Adrenal gland (tissue), 9 donors: ENCODE measurements at regions not wholly inside any gene's neighbourhood (a gene's known extent, or its start where the extent isn't known, plus 50 kb on each side); places are given as distances from the start of the nearest gene placed in this dataset.

Experiments used
- DNase-seq, 7 donors: peaks; one replicate each; pipeline ENCODE4 v3.0.0-alpha.2; 2019 to 2020
- H3K27ac ChIP-seq, 5 donors: fragments of 200-600 bp; sonication (generic) in 4 of 5; 1 replicate in 3 of 5; 2 replicates in 2 of 5; pipeline versions ENCODE4 v1.5.1 to v1.8.0; 2016 to 2020; ENCODE audit warnings: mild to moderate bottlenecking in 1 of 5
- H3K27me3 ChIP-seq: fragments of 200-600 bp; 2 replicates; pipeline ENCODE4 v1.8.0; 2021
- H3K36me3 ChIP-seq, 2 donors: fragments of 200-600 bp; replicated peaks in 1 of 2; 1 replicate in 1 of 2; 2 replicates in 1 of 2; pipeline versions ENCODE4 v1.5.1 to v1.8.0; 2018 to 2022
- H3K4me1 ChIP-seq, 2 donors: fragments of 200-600 bp; replicated peaks in 1 of 2; 1 replicate in 1 of 2; 2 replicates in 1 of 2; pipeline versions ENCODE4 v1.5.1 to v1.8.0; 2018 to 2021
- H3K4me3 ChIP-seq, 4 donors: fragments of 200-600 bp; sonication (generic) in 3 of 4; one replicate each; pipeline ENCODE4 v1.5.1; 2016 to 2018
- H3K9me3 ChIP-seq, 3 donors: fragments of 200-600 bp; sonication (generic) in 1 of 3; replicated peaks in 1 of 3; 1 replicate in 2 of 3; 2 replicates in 1 of 3; pipeline versions ENCODE4 v1.5.1 to v1.8.0; 2016 to 2021
- CTCF ChIP-seq, 6 experiments: fragments of 450-650 bp in 4 of 6; fragments of 200-600 bp in 2 of 6; sonication (generic) in 1 of 6; IDR thresholded peaks; 1 replicate in 5 of 6; 2 replicates in 1 of 6; pipeline versions ENCODE4 v1.5.1 to v1.8.0; 2016 to 2021; ENCODE audit warnings: antibody characterized with exemption in 6 of 6, mild to moderate bottlenecking in 2 of 6, moderate library complexity in 1 of 6
- POLR2A ChIP-seq, 2 donors: fragments of 450-650 bp; IDR thresholded peaks; one replicate each; pipeline ENCODE4 v1.6.1; 2017; ENCODE audit warnings: antibody characterized with exemption in 2 of 2, mild to moderate bottlenecking in 2 of 2, moderate library complexity in 1 of 2
- WGBS, 4 donors: extraction: QIAGEN DNeasy Blood & Tissue Kit in 2 of 4; methylation state at CpG; one replicate each; pipeline versions ENCODE4 v1.1.5 to v1.1.7; 2013 to 2017; 5-methylcytosine and 5-hydroxymethylcytosine counted together
- intact Hi-C, 2 donors: fragments of 100-400 bp; cut with DNase I; formaldehyde crosslinking; loops; one replicate each; pipeline versions ENCODE4 v1.14.1 to v1.15.0; 2022 to 2023
- donor health status: healthy with polysubstance abuse.
- donor health status: Bipolar disorder and iron deficiency.
- donor health status: DM: yes; HTN: yes; CAD: no.
- donor health status: DM: no; HTN: no; CAD: no.
- donor health status: DM: no; HTN: no; CAD: no.

DNA sequence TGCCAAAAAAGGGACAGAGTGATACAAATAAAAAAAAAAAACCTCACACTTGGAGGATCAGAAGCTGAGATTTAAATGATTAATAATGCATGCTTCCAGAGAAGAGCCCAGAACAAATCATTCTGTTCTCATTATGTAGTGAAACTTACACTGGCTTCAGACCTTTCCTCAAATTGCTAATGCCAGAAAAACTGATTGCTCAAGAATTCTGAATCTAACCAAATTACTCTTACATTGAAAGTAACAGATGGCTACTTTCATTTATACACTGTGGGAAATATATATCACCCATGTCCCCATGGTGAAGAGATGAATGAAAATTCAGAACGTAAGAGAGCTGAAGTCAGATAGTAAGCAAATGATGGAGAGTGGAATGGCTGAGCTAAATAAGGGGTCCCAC is 85.9 kb upstream of the NSMCE3 start:
- Histone ChIP-seq H3K36me3 (no peaks in the 10 kb centered on the region), H3K27me3 (no peaks in the 10 kb centered on the region), H3K4me3 (no peak overlapping the region), H3K4me1 (no peaks in the 10 kb centered on the region), H3K9me3 (no peaks in the 10 kb centered on the region), H3K27ac (no peak overlapping the region)
- 50 to 69% (median 54%) methylated on average over 1 of the region's 1 CpG for WGBS, 4 donors
- no peak for DNase-seq
- intact Hi-C loops: no loop called here
- no peak for TF ChIP-seq POLR2A (IDR thresholded peaks at IDR 0.05)
- TF ChIP-seq CTCF (IDR thresholded peaks at IDR 0.05): no peak

DNA sequence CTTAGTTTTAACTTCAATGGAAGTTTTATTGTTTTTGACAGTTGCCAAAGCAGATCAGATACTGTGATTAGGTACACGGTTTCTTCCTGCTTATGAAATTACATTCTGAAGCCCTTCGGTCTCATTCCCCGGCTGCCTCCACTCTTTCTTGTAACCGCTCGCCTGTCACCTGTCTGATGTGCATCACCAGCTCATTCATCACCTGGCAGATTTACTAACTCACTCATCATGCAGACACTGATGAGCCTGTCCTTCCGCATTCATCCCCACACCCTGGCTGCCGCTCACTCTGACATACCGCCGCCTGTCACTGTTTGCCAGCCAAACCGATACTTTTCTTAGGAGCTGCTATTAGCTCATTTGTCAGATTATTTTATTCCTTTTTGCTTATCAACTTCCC is 82.8 kb upstream of the NSMCE3 start:
- intact Hi-C loops: no loop called here
- Histone ChIP-seq H3K36me3 (no peaks in the 10 kb centered on the region), H3K9me3 (no peaks in the 10 kb centered on the region), H3K27ac (no peak overlapping the region), H3K4me3 (no peak overlapping the region), H3K27me3 (no peaks in the 10 kb centered on the region), H3K4me1 (no peaks in the 10 kb centered on the region)
- WGBS, 4 donors: 78 to 84% (median 82%) methylated on average over 10 of the region's 10 CpGs
- no peak for DNase-seq
- no peak for TF ChIP-seq POLR2A (IDR thresholded peaks at IDR 0.05)
- TF ChIP-seq CTCF (IDR thresholded peaks at IDR 0.05): no peak

GRCh38 chr15:29349196-29349595 is 79.6 kb upstream of the NSMCE3 start:
- 73 to 82% (median 80%) methylated on average over 2 of the region's 2 CpGs for WGBS, 4 donors
- no peak overlapping the region for H3K27ac ChIP-seq
- no peaks in the 10 kb centered on the region for H3K4me1 ChIP-seq
- H3K36me3 ChIP-seq: no peaks in the 10 kb centered on the region
- H3K4me3 ChIP-seq: no peak overlapping the region
- intact Hi-C loops: no loop called here
- H3K27me3 ChIP-seq: no peaks in the 10 kb centered on the region
- no peak for DNase-seq
- H3K9me3 ChIP-seq: no peaks in the 10 kb centered on the region
- no peak for TF ChIP-seq CTCF (IDR thresholded peaks at IDR 0.05)
- no peak for TF ChIP-seq POLR2A (IDR thresholded peaks at IDR 0.05)

GRCh38 chr15:29348336-29348914 is 78.8 kb upstream of the NSMCE3 start:
- Histone ChIP-seq H3K4me1 (no peaks in the 10 kb centered on the region), H3K9me3 (no peaks in the 10 kb centered on the region), H3K36me3 (no peaks in the 10 kb centered on the region), H3K27me3 (no peaks in the 10 kb centered on the region), H3K27ac (no peak overlapping the region), H3K4me3 (no peak overlapping the region)
- 47 to 61% (median 52%) methylated on average over 13 of the region's 13 CpGs for WGBS, 4 donors
- intact Hi-C loops: no loop called here
- DNase-seq: peak in 3 of 7 donors; percentile 7 to 33 (median 19)
- TF ChIP-seq CTCF (IDR thresholded peaks at IDR 0.05): no peak
- no peak for TF ChIP-seq POLR2A (IDR thresholded peaks at IDR 0.05)
